Midbrain (tissue), 1 donor: ENCODE measurements at regions not wholly inside any gene's neighbourhood (a gene's known extent, or its start where the extent isn't known, plus 50 kb on each side); places are given as distances from the start of the nearest gene placed in this dataset.

Experiments used
- DNase-seq: peaks from one replicate; lab custom pipeline; 2025; lab: John Stamatoyannopoulos, UW

DNA sequence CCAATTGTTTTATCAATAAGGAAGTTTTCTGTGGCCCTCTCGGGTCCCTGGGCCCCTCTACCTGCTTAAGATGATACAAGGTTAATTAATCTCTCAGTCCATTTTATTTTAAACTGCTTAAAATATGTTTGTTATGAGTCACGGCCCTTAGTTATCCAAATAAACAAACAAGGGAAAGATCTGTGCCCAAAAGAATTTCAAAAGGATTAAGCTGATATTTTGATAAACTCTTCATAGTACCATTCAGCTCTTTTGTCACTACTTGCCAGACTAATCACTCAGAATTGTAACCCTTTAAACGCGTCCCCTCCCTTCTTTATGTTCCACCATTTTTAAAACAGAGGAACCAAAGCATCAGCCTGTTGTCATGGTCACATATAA lies 144.7 kb upstream of the STK17B start:
- no peak for DNase-seq

DNA sequence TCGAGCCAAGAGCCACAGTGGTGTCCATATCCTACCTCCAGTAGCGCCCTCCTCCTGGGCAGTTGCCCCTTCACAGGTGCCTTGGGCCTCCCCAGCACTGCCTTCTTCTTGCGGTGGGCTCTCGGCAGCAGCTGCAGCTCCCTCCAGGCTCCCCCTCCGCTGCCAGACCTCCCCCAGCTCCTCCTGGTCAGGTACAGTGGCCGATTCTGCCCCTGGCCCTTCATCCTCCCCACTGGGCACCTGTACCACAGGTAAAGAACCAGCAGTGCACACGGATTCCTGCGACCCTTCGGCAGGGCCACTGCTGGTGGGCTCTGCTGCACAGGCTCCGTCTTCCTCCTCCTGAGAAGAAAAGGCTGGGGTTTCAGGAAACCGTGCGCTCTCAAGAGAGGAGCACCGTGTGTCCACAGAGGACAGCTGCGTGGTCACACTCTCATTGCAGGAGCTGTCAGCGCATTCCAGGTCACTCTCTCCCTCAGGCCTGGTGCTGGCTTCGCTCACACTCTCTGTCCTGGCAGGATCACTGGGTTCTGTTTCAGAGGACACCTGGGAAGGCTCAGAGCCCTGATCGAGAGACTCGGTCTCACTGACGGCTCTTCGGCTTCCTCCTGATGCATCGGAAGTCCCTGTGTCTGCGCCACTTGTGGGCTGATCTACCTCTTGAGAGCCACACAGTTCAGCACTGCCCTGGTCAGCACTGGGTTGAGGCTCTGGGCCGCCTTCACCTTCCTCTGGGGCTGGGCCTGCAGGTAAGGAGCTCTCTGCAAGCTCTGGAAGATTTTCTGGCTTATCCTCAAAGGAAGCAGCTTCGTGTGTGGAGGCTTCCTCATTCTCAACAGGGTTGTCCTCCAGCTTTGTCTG lies 147.4 kb upstream of the STK17B start:
- no peak for DNase-seq

DNA sequence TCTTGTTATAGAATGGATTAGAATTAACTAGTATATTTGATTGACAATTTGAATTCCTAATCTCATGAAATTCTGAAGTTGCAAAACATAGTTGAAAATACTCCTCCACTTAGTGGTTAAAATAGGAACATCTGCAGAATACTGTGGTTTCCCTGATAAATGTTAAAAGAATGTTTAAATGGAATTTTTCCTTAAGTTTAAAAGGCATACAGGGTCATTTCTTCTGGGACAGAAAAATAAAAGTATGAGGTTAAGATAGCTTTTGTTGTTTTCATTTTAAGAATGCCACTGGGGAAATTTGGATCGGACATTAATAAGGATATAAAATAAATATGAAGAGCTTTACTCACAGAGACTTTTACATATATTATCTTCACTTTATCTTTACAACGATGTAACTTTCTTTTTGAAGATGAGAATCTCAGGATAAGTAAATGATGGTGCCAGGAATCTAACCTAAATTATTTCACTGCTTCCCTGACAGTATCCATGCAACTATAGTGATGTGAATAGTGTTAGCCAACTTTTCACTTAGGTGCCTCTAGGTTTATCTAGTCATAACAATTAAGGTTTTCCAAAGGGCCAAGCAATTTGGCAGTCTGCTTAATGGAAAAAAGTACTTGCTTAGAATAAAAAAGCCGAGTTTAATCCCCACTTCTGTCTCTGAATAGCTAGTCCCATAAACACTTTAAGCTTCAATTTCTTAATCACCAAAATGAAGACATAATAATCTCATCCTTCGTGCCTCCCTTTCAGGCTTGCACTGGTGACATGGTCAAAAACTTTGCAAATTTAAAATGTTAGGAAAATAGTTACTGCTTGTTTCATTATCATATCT lies 151.8 kb upstream of the STK17B start:
- no peak for DNase-seq

DNA sequence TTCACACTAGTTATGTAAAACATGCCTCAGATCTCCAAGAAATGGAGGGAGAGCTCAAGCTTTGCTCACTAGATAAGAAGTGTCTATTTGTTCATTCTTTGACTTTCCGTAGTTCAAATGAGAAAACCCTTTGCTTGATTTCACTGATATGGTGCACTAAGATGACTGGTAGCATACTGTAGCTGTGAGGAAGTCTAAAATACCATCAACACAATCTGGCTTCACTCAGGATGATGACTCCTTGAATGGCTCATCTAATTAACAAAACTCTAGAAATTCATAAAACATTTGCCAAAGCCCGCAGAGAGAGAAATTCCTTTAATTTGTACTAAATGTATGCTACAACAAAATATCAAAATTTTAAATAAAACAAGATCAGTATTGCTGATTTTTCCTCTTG lies 152.8 kb upstream of the STK17B start:
- DNase-seq = no peak

GRCh38 chr2:196328088-196328680 lies 156.8 kb upstream of the STK17B start:
- DNase-seq = no peak

- DNase-seq = no peak
These were observed 158.6 kb upstream of the STK17B start for GRCh38 chr2:196329959-196330358.

- no peak for DNase-seq
These were observed 159.3 kb upstream of the STK17B start for GRCh38 chr2:196330645-196331044.

- no peak for DNase-seq
These were observed 159.8 kb upstream of the STK17B start for GRCh38 chr2:196331143-196331542.

- no peak for DNase-seq
These were observed 160.5 kb upstream of the STK17B start for GRCh38 chr2:196331851-196332250.

DNA sequence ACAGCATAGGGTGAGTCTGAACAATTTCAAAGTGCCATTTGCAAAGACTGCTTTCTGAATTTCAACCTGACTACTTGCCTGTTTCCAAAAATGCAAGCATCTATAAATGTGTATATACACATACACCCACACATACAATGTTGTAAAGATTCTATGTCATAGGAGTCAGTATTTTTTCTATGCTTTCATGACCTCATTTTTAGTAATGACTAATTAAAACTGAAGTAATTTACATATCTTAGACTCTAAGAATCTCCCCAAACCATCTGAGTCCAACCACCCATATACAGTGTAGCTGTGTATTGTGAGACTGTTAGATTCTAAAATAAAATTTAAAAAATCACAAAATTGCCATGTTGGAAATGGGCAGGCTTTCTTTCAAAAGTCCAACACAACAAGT lies 162.0 kb upstream of the STK17B start:
- DNase-seq = no peak

DNA sequence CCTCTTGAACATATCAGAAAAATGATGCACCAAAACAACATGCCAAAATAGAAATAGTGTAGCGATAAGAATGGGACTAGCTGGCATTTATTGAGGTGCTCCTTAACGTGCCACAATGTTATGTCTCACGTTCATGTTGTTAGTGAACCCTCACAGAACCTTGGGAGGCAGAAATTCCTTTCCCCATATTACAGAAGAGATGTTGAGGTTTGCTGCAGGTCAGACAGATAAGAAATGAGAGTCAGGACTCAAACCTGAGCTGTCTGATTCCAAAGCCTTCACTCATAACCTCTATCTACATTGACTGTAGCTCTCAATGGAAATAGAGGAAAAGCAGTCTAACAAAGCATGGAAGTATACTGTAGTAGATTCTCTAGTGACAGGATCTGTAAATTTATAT lies 163.3 kb upstream of the STK17B start:
- no peak for DNase-seq

DNA sequence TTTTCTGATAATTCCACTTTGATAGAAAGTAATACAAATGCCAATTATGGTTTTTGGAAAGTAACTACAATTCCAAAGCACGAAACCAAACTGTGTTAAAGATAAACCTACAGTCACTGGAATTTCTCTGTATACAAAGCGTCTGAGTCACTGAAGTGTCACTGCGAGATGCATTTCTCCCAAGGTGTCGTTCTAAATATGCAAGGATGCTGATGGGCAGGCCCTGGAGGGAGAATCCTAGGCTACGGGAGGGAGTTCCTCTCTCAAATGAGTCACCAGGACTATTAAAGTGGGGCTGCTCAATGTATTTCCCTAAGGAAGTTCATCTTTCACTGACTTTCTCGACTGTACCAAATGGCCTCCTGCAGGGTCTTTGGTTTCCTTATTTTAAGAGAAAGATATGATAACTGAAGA lies 163.8 kb upstream of the STK17B start:
- DNase-seq = no peak

DNA sequence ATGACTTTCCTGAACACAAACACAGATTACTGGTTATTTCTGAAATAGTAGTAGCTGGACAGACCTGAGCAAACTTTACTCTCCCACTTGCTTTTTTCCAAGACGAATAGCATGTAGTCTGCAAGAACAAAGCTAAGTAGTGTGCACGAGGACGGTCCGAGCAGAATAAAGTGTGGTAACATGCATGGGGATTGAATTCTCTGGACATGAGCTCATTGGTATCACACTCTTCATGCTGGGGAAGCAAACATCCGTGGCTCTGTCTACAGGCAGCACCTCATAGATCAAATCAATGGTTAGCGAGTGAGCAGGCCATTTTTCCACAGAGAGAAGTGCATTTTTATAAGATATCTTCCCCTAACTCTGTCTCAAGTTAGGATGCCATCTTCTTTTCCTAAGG lies 164.8 kb upstream of the STK17B start:
- no peak for DNase-seq

DNA sequence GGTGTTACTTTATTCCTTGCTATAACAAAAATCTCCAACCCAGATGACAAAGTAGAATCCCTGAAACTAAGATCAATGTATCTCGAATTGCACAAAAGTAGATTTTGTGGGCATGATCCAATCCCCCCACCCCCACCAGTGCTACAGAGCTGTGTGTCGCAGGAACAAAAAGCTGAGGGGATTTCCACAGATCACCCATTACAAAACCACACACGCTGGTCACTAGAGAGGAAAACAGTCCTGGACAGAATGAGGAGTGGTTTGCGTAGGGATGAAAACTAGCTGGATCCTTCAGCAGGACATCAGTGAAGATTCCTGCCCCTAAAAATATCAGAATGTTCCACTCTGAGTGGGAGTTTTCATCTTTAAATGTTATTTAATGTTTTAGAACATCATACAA lies 165.3 kb upstream of the STK17B start:
- no peak for DNase-seq

GRCh38 chr2:196337208-196337953 lies 166.0 kb upstream of the STK17B start:
- DNase-seq = peak; percentile 5

GRCh38 chr2:196338440-196338839 lies 167.1 kb upstream of the STK17B start:
- DNase-seq = no peak

- no peak for DNase-seq
These were observed 170.0 kb upstream of the STK17B start for GRCh38 chr2:196341277-196341841.

GRCh38 chr2:196344397-196344796 lies 173.0 kb upstream of the STK17B start:
- DNase-seq = no peak

GRCh38 chr2:196353717-196354116 lies 182.3 kb upstream of the STK17B start:
- DNase-seq = no peak

DNA sequence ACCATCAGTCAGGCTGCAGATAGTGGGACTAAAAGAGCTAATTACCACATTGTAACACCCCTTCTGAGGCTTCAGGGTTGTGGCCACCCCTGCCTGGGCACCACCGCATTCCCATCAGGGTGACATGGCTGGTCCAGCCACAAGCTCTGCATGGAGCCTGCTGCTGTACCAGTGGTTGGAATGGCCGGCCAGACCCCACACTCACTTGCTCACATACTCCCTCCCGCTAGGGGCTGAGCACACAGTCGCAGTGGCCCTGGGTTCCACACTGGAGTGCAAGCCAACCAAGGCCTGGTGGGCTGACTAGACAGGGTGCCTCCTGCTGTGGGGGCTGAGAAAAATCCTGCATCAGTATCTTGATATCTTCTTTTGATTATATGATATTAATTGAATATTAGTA lies 182.8 kb upstream of the STK17B start:
- no peak for DNase-seq

DNA sequence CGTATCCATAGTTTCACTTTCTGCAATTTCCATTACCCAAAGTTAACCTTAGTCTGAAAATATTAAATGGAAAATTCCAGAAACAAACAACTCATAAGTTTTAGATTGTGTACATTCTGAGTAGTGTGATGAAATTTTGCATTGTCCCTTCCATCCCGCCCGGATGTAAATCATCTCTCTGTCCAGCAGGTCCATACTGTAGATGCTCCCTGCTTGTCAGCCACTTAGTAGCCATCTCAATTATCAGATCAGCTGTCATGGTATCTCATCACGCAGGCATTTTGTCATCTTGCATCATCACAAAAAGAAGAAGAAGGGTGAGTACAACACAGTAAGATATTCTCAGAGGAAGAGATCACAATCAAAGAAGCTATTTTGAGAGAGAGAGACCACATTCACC lies 185.0 kb upstream of the STK17B start:
- DNase-seq = no peak

DNA sequence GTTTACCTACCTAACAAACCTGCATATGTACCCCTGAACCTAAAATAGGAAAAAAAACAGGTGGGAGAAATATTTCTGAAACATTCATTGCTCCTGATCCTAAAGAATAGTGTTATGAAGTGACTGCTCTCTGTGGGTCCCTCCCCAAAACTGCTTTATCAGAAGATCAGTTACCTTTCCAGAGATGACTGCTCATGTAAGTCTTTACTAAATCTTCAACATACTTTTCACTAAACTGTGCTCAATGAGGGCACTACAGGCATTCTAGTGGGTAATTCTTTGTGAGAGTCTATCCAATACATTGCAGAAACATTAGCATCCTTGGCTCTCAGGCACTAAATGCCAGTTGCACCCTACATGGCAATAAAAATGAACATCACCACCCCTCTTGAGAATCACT lies 189.3 kb upstream of the STK17B start:
- no peak for DNase-seq
